HT1080 (cell line): ENCODE measurements at regions not wholly inside any gene's neighbourhood (a gene's known extent, or its start where the extent isn't known, plus 50 kb on each side); places are given as distances from the start of the nearest gene placed in this dataset.
A peak's percentile ranks its signal among the peaks of the same experiment; 100 is the strongest.

Experiments
- DNase-seq: peaks from one replicate; pipeline ENCODE4 v3.0.0-alpha.2; 2015; ENCODE audit warnings: low read depth

- no peak for DNase-seq
Measured at GRCh38 chr16:86968866-86969265, 348.3 kb downstream of the C16orf95 start.

GRCh38 chr16:86969716-86970115 lies 347.5 kb downstream of the C16orf95 start:
- no peak for DNase-seq

DNA sequence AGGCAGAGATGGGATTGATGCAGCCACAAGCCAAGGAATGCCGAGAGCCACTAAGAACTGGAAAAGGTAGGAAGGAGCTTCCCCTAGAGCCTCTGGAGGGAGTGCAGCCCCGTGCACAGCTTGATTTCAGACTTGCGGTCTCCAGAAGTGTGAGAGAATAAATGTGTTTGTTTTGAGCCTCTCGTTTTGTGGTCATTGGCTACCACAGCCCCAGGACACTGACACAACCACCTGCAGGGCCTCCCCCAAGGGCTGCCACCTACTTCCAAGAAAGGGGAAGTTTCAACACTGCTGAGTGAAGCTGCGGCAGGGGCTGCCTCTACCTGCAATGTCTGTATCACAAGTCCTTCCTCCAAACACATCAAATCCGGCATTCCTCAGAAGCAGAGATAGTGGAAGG lies 346.9 kb downstream of the C16orf95 start:
- DNase-seq: no peak

DNA sequence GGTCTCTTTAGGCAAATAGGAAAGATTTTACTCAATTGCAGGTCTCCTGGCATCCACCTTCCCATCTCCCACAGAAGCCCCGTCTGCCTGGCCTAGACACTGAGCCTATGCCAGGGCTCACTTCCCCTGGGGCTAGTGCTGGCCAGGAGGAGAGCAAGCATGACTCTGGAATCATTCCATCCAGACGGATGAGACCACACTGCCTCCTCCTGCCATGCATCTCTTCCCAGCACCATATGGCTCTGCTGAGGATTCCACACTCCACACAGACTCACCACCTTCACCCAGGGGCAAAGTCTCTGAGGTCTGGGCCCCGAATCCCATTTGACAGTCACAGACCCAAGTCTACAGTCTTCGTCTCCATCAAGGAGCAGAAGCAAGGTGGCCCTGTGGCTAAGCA lies 346.5 kb downstream of the C16orf95 start:
- DNase-seq: no peak

DNA sequence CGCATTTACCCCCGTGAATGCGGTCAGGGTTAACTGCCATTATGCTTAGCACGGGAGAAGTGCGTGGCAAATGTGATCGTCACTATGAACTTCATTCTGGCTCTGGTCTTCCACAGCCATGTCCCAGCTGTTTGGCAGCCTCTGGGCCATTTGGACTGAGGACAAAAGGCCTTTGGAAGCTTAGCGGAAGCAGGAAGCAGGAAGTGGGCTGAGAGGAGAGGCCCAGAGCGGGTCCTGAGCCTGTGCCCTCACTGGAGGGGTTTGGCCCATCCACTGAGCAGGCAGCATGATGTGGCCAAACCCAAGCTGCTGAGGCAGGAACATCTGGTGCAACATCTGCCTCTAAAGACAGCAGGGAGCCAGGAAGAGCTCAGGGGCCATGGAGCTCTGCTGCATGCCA lies 345.9 kb downstream of the C16orf95 start:
- no peak for DNase-seq

DNA sequence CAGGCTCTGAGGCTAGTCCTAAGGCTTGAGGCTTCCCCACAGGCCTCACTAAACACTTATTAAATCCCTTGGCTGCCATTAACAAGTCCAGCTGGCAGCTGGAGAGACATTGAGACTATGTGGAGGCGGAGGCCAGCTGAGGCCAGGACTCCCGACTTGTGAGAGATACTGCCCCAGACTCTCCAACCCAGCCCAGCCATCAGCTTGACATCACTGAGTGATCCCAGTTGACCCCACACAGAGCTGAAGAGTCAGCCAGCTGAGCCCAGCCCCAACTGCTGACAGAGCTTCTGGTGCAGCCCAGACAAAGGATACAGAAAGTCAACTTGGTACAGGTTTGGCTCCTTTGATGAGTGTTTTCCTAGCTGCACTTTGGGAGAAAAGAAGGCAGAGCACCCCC lies 343.1 kb downstream of the C16orf95 start:
- DNase-seq: no peak

- DNase-seq: peak; percentile 97
Measured at GRCh38 chr16:86975445-86975844, 341.7 kb downstream of the C16orf95 start.

DNA sequence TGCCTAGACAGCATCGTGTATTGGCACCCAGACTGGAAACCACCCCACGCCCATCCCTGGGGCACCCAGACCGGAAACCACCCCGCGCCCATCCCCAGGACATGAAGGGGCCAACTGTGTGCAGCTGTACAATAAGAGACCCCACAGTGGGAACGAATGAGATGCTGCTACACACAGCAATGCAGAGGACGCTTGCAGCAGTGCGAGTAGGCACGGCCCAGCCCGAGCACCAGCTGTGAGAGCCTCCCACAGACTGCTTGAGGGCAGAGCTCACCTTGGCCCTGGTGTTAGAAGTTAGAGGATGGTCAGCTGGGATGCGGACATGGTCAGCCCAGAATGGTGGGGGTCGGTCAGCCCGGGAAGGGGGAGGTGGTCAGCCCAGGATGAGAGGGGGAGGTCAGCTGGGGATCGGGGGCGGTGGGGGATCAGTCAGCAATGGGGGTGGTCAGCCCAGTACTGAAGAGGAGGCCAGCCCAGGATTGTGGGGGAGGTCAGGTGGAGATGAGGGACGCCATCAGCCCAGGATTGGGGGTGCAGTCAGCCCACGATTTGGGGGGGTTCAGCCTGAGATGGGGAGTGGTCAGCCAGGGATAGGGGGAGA lies 340.0 kb downstream of the C16orf95 start:
- no peak for DNase-seq

- DNase-seq: no peak
Measured at GRCh38 chr16:86978445-86979030, 338.7 kb downstream of the C16orf95 start.

DNA sequence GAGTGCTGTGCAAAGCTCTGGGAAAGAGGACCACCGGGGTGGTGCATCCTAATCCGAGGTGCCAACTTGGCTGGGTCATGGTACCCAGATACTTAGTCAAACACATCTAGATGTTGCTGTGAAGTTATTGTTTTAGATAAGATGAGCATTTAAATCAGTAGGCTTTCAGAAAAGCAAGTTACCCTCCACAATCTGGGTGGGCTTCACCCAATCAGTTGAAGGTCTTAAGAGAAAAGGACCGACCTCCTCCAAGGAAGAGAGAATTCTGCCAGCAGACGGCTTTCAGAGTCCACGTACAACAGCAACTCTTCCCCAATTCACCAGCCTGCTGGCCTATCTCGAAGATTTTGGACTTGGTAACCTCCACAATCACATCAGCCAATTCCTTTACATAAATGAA lies 338.1 kb downstream of the C16orf95 start:
- no peak for DNase-seq

- DNase-seq: no peak
Measured at GRCh38 chr16:86979984-86980553, 337.1 kb downstream of the C16orf95 start.

GRCh38 chr16:86980644-86981043 lies 336.5 kb downstream of the C16orf95 start:
- DNase-seq: no peak

- no peak for DNase-seq
Measured at GRCh38 chr16:86982347-86982596, 334.9 kb downstream of the C16orf95 start.

- no peak for DNase-seq
Measured at GRCh38 chr16:86982912-86983311, 334.3 kb downstream of the C16orf95 start.

- DNase-seq: no peak
Measured at GRCh38 chr16:86983621-86984020, 333.6 kb downstream of the C16orf95 start.

GRCh38 chr16:86984343-86984742 lies 332.8 kb downstream of the C16orf95 start:
- no peak for DNase-seq

- no peak for DNase-seq
Measured at GRCh38 chr16:86984991-86985647, 332.1 kb downstream of the C16orf95 start.

- no peak for DNase-seq
Measured at GRCh38 chr16:86985648-86986015, 331.6 kb downstream of the C16orf95 start.

DNA sequence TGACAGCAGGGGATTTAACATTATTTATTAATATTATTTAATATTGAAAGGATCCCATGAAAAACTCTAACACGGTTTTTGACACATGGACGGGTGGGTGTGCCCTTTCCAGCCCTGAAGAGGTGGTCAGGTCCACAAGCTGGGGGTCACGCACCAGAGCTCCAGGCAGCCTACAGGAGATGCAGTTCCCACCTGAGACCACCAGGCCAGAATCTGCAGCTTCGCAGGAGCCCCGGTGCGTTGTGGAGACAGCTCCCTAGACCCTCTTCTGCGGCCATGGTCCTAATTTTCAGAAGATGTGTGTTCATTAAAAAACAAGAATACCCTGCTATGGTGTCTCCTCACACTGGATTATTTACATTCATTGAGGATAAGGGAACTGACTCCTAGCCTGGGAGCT lies 331.1 kb downstream of the C16orf95 start:
- no peak for DNase-seq

- DNase-seq: no peak
Measured at GRCh38 chr16:86986809-86987487, 330.2 kb downstream of the C16orf95 start.

- no peak for DNase-seq
Measured at GRCh38 chr16:86987746-86988670, 329.2 kb downstream of the C16orf95 start.
